Esophagus squamous epithelium (tissue), 5 donors: ENCODE measurements at regions not wholly inside any gene's neighbourhood (a gene's known extent, or its start where the extent isn't known, plus 50 kb on each side); places are given as distances from the start of the nearest gene placed in this dataset.

Source experiments
- DNase-seq: peaks from one replicate; lab custom pipeline; 2025; lab: John Stamatoyannopoulos, UW
- H3K27ac ChIP-seq, 4 donors: fragments of 200-600 bp; sonication (generic); one replicate each; pipeline ENCODE4 v1.5.1; 2016 to 2019; ENCODE audit warnings: mild to moderate bottlenecking in 1 of 4
- H3K27me3 ChIP-seq, 4 donors: fragments of 200-600 bp; sonication (generic); 1 replicate in 3 of 4; 2 replicates in 1 of 4; pipeline versions ENCODE4 v1.5.1 to v1.6.0; 2017 to 2021; ENCODE audit warnings: antibody characterized with exemption in 1 of 4
- H3K36me3 ChIP-seq, 3 donors: fragments of 200-600 bp; sonication (generic); one replicate each; pipeline ENCODE4 v1.5.1; 2016 to 2019
- H3K4me1 ChIP-seq, 3 donors: fragments of 200-600 bp; sonication (generic); one replicate each; pipeline ENCODE4 v1.5.1; 2017 to 2019
- H3K4me3 ChIP-seq, 4 donors: fragments of 200-600 bp; sonication (generic); 1 replicate in 3 of 4; 2 replicates in 1 of 4; pipeline ENCODE4 v1.5.1; 2016 to 2019; ENCODE audit warnings: mild to moderate bottlenecking in 2 of 4, moderate library complexity in 1 of 4
- H3K9me3 ChIP-seq, 3 donors: fragments of 200-600 bp; sonication (generic); one replicate each; pipeline ENCODE4 v1.5.1; 2016 to 2019
- POLR2A ChIP-seq, 4 donors: fragments of 450-650 bp; IDR thresholded peaks; one replicate each; pipeline ENCODE4 v1.6.1; 2017; ENCODE audit warnings: antibody characterized with exemption in 4 of 4, mild to moderate bottlenecking in 4 of 4, moderate library complexity in 3 of 4
- WGBS, 2 donors: methylation state at CpG; one replicate each; pipeline ENCODE4 v1.1.5; 2018; 5-methylcytosine and 5-hydroxymethylcytosine counted together
- intact Hi-C: fragments of 100-400 bp; cut with DNase I; formaldehyde crosslinking; loops from one replicate; pipeline ENCODE4 v1.15.0; 2022
- TF ChIP-seq, protein P1 (sequence below), 6 experiments: fragments of 450-650 bp in 4 of 6; fragments of 200-600 bp in 2 of 6; sonication (generic) in 2 of 6; IDR thresholded peaks; one replicate each; pipeline ENCODE4 v1.5.1; 2016 to 2019; ENCODE audit warnings: antibody characterized with exemption in 6 of 6, mild to moderate bottlenecking in 4 of 6, moderate library complexity in 4 of 6
- donor health status: DM: yes; HTN: yes; CAD: no.

DNA sequence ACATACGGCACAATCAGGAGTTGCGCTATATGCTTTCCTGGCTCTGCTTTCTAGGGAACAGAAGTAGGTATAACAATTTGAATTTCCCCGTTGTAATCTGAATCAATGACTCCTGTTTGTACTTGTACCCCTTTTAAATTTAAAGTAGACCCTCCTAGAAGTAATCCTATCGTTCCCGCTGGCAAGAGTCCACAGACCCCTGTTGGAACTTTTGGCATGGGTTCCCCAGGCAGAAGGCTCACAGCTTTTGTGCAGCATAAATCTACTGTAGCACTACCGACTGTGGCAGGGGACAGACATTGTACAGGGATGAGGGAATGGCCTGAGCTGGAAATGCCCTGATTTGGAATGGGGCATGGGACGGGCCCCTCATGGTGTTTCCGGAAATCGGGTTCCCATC is 705.2 kb downstream of the LRFN5 start:
- TF ChIP-seq, protein P1, sequence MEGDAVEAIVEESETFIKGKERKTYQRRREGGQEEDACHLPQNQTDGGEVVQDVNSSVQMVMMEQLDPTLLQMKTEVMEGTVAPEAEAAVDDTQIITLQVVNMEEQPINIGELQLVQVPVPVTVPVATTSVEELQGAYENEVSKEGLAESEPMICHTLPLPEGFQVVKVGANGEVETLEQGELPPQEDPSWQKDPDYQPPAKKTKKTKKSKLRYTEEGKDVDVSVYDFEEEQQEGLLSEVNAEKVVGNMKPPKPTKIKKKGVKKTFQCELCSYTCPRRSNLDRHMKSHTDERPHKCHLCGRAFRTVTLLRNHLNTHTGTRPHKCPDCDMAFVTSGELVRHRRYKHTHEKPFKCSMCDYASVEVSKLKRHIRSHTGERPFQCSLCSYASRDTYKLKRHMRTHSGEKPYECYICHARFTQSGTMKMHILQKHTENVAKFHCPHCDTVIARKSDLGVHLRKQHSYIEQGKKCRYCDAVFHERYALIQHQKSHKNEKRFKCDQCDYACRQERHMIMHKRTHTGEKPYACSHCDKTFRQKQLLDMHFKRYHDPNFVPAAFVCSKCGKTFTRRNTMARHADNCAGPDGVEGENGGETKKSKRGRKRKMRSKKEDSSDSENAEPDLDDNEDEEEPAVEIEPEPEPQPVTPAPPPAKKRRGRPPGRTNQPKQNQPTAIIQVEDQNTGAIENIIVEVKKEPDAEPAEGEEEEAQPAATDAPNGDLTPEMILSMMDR (IDR thresholded peaks at IDR 0.05), result no peak
- TF ChIP-seq POLR2A (IDR thresholded peaks at IDR 0.05), result no peak
- H3K27me3 ChIP-seq, result no peaks in the 10 kb centered on the region
- H3K4me3 ChIP-seq, result no peak overlapping the region
- 84 to 88% methylated on average over 8 to 9 of the region's 9 CpGs for WGBS, 2 donors
- intact Hi-C loops, result no loop called here
- H3K36me3 ChIP-seq, result no peaks in the 10 kb centered on the region
- H3K9me3 ChIP-seq, result peaks cover 0 to 29% (median 15%) of the 10 kb centered on the region in 3 donors
- no peak for DNase-seq
- no peaks in the 10 kb centered on the region for H3K4me1 ChIP-seq
- H3K27ac ChIP-seq, result no peak overlapping the region

DNA sequence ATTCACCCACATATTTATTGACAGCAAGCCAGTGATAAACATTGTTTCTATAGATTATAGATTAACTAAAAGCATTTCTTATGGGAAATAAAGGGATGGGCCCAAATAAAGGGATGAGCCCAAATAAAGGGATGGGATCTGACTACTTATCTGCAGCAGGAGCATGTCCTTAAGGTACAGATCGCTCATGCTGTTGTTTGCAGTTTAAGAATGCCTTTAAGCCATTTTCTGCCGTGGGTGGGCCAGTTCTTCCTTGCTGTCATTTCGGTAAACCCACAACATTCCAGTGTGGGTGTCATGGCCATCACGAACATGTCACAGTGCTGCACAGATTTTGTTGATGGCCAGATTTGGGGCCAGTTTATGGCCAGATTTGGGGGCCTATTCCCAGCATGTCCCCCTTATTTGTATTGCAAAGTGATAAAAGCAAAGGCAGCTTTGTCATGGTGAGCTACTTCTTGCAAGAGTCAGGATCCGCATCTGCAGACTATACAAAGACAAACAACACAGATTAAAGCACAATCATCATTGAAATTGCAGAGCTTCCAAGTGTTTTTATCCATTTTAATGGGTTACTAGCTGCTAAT is 700.7 kb downstream of the LRFN5 start:
- TF ChIP-seq POLR2A (IDR thresholded peaks at IDR 0.05), result no peak
- TF ChIP-seq, protein P1 (IDR thresholded peaks at IDR 0.05), result no peak
- Histone ChIP-seq H3K36me3 (no peaks in the 10 kb centered on the region), H3K27ac (no peak overlapping the region), H3K9me3 (peaks cover 0 to 41% (median 18%) of the 10 kb centered on the region in 3 donors), H3K4me3 (no peak overlapping the region), H3K4me1 (no peaks in the 10 kb centered on the region), H3K27me3 (no peaks in the 10 kb centered on the region)
- WGBS, 2 donors, result 75 to 85% methylated on average over 5 of the region's 5 CpGs
- DNase-seq, result no peak
- intact Hi-C loops, result no loop called here

DNA sequence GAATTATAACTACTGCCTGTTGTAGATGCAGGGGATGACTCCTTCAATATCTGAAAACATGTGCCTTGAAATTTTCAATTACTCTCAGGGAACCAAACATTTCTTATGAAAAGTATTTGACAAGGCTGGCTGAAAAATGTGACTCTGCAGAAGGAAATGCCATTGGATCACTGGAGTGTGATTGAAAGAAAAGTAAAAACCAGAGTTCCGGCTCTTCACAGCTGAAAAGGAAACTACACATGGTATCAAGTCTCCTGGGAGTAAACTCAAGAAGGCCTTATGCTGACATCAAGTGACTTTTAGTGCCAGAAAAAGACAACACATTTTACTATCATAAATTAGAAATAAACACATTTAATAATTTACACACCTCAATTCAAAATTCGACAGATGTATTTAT is 693.0 kb downstream of the LRFN5 start:
- Histone ChIP-seq H3K36me3 (no peaks in the 10 kb centered on the region), H3K4me1 (no peaks in the 10 kb centered on the region), H3K27me3 (no peaks in the 10 kb centered on the region), H3K9me3 (no peaks in the 10 kb centered on the region), H3K27ac (no peak overlapping the region), H3K4me3 (no peak overlapping the region)
- 44 to 55% methylated on average over 2 of the region's 2 CpGs for WGBS, 2 donors
- intact Hi-C loops, result no loop called here
- DNase-seq, result no peak
- TF ChIP-seq, protein P1 (IDR thresholded peaks at IDR 0.05), result no peak

DNA sequence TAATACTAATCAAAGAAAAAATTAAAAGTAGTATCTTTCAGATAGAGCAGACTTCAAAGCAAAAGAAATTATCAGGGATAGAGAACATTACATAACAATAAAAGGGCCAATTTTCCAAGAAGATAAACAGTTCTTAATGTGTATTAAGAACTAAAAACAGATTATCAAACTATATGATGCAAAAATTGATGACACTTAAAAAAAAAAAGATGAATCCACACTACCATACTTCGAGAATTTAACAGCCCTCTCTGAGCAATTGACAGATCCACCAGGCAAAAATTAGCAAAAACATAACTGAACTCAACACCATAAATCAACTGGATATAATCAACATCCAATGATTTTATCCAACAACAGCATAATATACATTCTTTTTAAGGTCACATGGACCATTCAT is 686.5 kb downstream of the LRFN5 start:
- WGBS, 2 donors, result 24 to 57% methylated on average over 1 of the region's 1 CpG
- intact Hi-C loops, result no loop called here

DNA sequence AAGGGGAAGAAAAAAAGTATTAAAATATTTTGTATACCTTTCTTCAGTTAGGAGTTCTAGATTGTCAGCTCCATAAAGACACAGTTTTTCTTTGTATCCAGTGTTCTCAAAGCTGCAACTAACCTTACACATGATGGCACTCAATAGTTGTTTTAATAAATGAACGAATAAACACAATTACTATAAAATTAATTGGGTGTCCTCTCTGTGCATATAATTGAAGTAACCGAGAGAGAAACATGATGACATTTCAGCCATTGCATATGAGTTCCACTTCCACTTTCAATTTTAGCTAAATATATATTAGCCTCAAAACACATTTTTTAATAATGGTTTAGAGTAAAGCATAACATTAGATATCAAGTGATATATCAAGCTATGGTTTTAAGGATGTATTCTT is 671.2 kb downstream of the LRFN5 start:
- DNase-seq, result no peak
- WGBS, 2 donors, result 65 to 68% methylated on average over 2 of the region's 2 CpGs
- Histone ChIP-seq H3K27me3 (no peaks in the 10 kb centered on the region), H3K9me3 (no peaks in the 10 kb centered on the region), H3K36me3 (no peaks in the 10 kb centered on the region), H3K4me1 (no peaks in the 10 kb centered on the region), H3K27ac (no peak overlapping the region), H3K4me3 (no peak overlapping the region)
- intact Hi-C loops, result no loop called here
- no peak for TF ChIP-seq POLR2A (IDR thresholded peaks at IDR 0.05)
- TF ChIP-seq, protein P1 (IDR thresholded peaks at IDR 0.05), result no peak

More for the DNA sequence above, 686.5 kb downstream of the LRFN5 start:
- Histone ChIP-seq H3K4me1 (no peaks in the 10 kb centered on the region), H3K36me3 (no peaks in the 10 kb centered on the region), H3K4me3 (no peak overlapping the region), H3K27me3 (no peaks in the 10 kb centered on the region), H3K9me3 (no peaks in the 10 kb centered on the region), H3K27ac (no peak overlapping the region)
- no peak for DNase-seq
- TF ChIP-seq, protein P1 (IDR thresholded peaks at IDR 0.05), result no peak
- TF ChIP-seq POLR2A (IDR thresholded peaks at IDR 0.05), result no peak
